ENCODE measurements at regions not wholly inside any gene's neighbourhood (a gene's known extent, or its start where the extent isn't known, plus 50 kb on each side); places are given as distances from the start of the nearest gene placed in this dataset.

GRCh38 chr1:4203501-4203900, 303.4 kb upstream of the C1orf174 start:
- TF ChIP-seq RFX5 (IDR thresholded peaks at IDR 0.05; ENCODE audit: low read depth, low read length) (no peak), CTCF (conservative IDR thresholded peaks at IDR 0.05; ENCODE audit: low read depth, low read length) (no peak), MAFK (IDR thresholded peaks at IDR 0.05; ENCODE audit: low read depth, low read length) (no peak), CHD1 (IDR thresholded peaks at IDR 0.05; ENCODE audit: low read depth, low read length) (no peak), POLR2A (IDR thresholded peaks at IDR 0.05; ENCODE audit: low read depth, low read length) (no peak)
